SK-N-MC (cell line): ENCODE measurements at regions not wholly inside any gene's neighbourhood (a gene's known extent, or its start where the extent isn't known, plus 50 kb on each side); places are given as distances from the start of the nearest gene placed in this dataset.

Experiments
- DNase-seq: peaks from one replicate; pipeline ENCODE4 v3.0.0-alpha.2; 2011; ENCODE audit warnings: low read depth, low spot score
- H3K27ac ChIP-seq: fragments of 200-600 bp; sonication (generic); 2 replicates; pipeline ENCODE4 v1.5.1; 2016; ENCODE audit warnings: mixed run types
- H3K36me3 ChIP-seq: fragments of 200-600 bp; sonication (generic); 2 replicates; pipeline ENCODE4 v1.6.1; 2017; ENCODE audit warnings: antibody characterized with exemption, low read length, mixed read lengths; ENCODE audit not compliant: insufficient read depth
- H3K4me3 ChIP-seq: fragments of 200-600 bp; sonication (generic); 2 replicates; pipeline ENCODE4 v1.5.1; 2016
- H3K9ac ChIP-seq: fragments of 200-600 bp; sonication (generic); 2 replicates; pipeline ENCODE4 v1.8.0; 2017; ENCODE audit warnings: mixed run types, mixed read lengths; ENCODE audit not compliant: insufficient read length
- H3K9me3 ChIP-seq: fragments of 200-600 bp; sonication (generic); 2 replicates; pipeline ENCODE4 v1.6.1; 2017; ENCODE audit warnings: low read depth, mild to moderate bottlenecking, antibody characterized with exemption, low read length, moderate library complexity, mixed read lengths
- EZH2 ChIP-seq: fragments of 200-600 bp; sonication (generic); IDR thresholded peaks from one replicate; pipeline ENCODE4 v1.6.1; 2017; ENCODE audit warnings: antibody characterized with exemption
- FOXP2 ChIP-seq: optimal IDR thresholded peaks from 2 replicates; pipeline ENCODE3; 2011; ENCODE audit warnings: mild to moderate bottlenecking, moderate library complexity; ENCODE audit not compliant: insufficient read depth; ENCODE audit errors: extremely low read length, control extremely low read depth
- POLR2AphosphoS5 ChIP-seq: IDR thresholded peaks from 2 replicates; pipeline ENCODE4 v1.6.1; 2012; ENCODE audit warnings: mild to moderate bottlenecking, low read depth, low read length, borderline replicate concordance

DNA sequence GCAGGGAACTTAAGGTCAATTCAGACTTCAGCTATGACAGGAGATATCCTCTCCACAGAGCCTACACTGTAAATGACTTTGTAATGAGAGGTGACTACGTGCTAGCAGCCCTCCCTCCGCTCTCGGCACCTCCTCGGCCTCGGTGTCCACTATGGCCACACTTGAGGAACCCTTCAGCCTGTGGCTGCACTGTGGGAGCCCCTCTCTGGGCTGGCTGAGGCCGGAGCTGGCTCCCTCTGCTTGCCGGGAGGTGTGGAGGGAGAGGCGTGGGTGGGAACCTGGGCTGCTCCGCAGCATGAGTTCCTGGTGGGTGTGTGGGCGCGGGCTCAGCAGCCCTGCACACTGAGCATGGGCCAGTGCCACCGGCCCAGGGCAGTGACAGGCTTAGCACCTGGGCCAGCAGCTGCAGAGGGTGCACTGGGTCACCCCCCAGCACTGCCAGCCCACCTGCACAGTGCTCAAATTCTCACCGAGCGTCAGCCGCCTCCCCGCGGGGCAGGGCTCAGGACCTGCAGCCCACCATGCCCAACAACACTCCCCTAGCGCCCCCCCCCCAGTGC lies 137.6 kb upstream of the SPACA7 start:
- no peaks in the 10 kb centered on the region for H3K36me3 ChIP-seq
- DNase-seq, result no peak
- no peak for TF ChIP-seq EZH2
- TF ChIP-seq POLR2AphosphoS5, result no peak
- TF ChIP-seq FOXP2, result no peak
- no peak overlapping the region for H3K27ac ChIP-seq
- H3K4me3 ChIP-seq, result no peak overlapping the region
- no peaks in the 10 kb centered on the region for H3K9me3 ChIP-seq
- H3K9ac ChIP-seq, result no peak overlapping the region

DNA sequence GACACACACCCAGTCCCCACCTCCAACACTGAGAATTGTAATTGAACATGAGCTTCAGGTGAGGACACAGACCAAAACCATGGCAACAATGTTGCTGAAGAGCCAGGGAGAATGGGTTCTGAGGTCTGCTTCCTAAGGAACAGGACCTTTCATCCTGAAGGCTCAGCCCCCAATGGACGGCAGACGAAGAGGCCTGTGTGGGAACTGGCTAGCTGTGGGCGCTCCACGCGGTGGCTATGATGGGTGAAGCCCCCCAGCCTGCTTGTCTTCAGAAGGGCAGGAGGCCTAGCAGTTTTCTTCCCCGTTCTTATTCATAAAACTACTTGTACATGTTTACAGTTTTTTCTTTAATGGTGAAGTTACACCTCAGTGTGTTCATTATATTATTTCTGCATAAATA lies 136.1 kb upstream of the SPACA7 start:
- H3K4me3 ChIP-seq, result no peak overlapping the region
- H3K27ac ChIP-seq, result no peak overlapping the region
- H3K9me3 ChIP-seq, result no peaks in the 10 kb centered on the region
- H3K36me3 ChIP-seq, result no peaks in the 10 kb centered on the region
- TF ChIP-seq POLR2AphosphoS5, result no peak
- no peak for TF ChIP-seq EZH2
- no peak for TF ChIP-seq FOXP2
- DNase-seq, result no peak
- H3K9ac ChIP-seq, result no peak overlapping the region

DNA sequence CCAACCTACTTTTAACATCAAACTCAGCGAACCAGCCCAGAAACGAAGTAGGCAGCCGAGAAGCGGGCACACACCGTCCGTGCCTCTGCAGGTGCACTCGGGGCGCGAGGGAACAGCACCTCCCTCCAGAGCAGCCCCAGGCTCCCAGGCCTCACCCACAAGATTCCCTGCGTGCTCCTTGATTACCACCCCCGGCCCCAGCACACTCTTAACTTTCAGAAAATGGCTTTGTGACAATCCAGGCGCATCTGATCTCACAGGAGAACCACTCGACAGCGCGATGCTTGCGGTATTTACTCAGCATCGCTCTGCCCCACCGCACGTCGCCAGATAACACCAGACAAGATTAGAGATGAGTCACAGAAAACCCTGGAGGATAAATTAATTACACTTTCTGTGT lies 134.9 kb upstream of the SPACA7 start:
- no peaks in the 10 kb centered on the region for H3K36me3 ChIP-seq
- no peaks in the 10 kb centered on the region for H3K9me3 ChIP-seq
- no peak overlapping the region for H3K27ac ChIP-seq
- TF ChIP-seq FOXP2 (no peak), EZH2 (no peak), POLR2AphosphoS5 (no peak)
- H3K4me3 ChIP-seq, result no peak overlapping the region
- no peak overlapping the region for H3K9ac ChIP-seq
- no peak for DNase-seq

DNA sequence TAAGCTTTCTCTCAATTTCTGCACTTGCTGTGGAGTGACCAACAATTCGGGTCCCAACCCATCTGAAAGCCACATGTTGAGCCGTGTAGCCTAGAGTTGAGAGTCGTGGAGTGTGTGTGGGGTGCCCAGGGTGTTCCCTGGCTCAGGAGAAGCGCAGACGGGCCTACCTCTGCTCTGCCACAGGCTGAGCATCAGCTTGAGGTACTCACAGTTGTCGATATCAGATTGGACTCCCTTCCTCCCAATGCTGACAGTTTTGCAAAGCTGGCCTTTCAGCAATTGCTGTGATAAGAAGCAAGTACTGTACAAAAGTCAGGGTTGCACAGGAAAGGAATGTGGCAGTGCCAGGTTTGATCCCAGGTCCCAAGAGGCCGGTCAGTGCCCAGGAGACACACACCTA lies 133.4 kb upstream of the SPACA7 start:
- H3K27ac ChIP-seq, result no peak overlapping the region
- no peak for DNase-seq
- TF ChIP-seq POLR2AphosphoS5 (no peak), FOXP2 (no peak), EZH2 (no peak)
- H3K9me3 ChIP-seq, result no peaks in the 10 kb centered on the region
- no peak overlapping the region for H3K9ac ChIP-seq
- H3K36me3 ChIP-seq, result no peaks in the 10 kb centered on the region
- H3K4me3 ChIP-seq, result no peak overlapping the region

DNA sequence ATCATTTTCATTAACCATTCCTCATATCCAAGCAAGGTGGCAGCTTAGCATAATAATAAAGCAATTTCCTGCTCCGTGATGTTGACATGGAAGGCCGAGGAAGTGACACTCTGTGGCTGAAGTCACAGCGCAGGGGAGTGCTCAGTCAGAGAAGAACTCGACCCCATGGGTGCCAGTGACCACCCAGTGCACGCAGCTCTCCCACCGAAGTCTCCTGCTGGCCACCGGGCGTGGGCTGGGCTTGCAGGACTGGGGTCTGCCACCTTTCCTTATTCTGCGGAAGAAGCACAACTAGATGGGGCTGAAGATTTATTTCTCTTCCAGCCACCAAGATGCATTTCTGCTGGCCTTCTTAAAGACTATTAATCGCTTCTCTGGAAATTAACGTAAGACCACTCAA lies 132.1 kb upstream of the SPACA7 start:
- no peak overlapping the region for H3K27ac ChIP-seq
- H3K36me3 ChIP-seq, result no peaks in the 10 kb centered on the region
- H3K9me3 ChIP-seq, result no peaks in the 10 kb centered on the region
- TF ChIP-seq EZH2, result no peak
- TF ChIP-seq POLR2AphosphoS5, result no peak
- TF ChIP-seq FOXP2, result no peak
- DNase-seq, result no peak
- no peak overlapping the region for H3K9ac ChIP-seq
- no peak overlapping the region for H3K4me3 ChIP-seq

DNA sequence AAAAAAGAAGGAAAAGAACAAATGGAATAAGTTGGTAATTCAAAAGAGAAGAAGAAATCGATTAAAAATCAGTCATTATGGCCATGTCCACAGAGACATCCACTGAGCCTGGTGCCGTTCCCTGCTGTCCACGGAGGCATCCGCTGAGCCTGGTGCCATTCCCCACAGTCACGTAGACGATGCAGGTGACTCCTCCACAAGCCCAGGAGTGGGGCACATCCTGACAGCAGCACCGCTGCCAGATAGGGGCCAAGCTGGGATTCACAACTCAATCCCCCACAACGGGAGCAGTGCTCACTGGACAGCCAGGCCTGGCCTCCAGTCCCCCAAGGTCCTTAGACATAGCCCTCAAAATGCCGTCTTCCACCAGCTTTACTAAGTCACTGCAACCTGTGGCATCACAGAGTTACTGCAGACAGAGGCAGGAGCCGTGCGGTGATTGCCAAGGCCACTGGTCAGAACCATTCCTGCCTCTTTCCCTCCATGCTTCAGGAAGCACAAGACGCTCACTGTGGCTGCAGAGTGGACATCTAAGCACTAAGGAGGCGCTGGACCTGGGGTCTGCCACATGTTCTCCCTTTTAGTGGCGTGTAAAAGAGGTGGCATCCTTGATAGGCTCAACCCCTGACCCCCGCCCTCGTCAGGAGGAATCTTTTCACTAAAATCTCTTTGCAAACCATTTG lies 131.5 kb upstream of the SPACA7 start:
- Histone ChIP-seq H3K27ac (no peak overlapping the region), H3K9ac (no peak overlapping the region), H3K9me3 (no peaks in the 10 kb centered on the region), H3K4me3 (no peak overlapping the region), H3K36me3 (no peaks in the 10 kb centered on the region)
- no peak for DNase-seq
- TF ChIP-seq EZH2 (no peak), POLR2AphosphoS5 (no peak)

DNA sequence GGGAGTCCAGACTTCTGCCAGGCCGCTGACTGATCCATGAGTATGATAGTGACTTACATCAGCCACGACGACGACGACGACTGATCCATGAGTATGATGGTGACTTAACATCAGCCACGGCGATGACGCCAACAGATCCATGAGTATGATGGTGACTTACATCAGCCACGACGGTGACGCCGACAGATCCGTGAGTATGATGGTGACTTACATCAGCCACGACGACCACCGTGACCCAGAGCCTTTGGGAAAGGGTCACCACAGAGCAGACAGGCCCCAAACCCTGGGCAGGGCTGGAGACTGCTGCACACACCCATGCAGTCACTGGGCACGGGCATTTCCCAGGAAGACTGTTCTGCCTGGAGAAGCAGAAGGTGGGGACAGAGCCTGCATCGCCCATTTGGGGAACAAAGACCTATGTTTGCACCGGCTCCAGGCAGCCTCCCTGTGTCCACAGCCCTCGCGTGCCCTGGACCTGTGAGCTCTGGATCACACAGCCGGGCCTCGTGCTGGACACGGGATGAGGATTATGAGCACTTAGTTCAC lies 130.9 kb upstream of the SPACA7 start:
- H3K36me3 ChIP-seq, result no peaks in the 10 kb centered on the region
- H3K27ac ChIP-seq, result no peak overlapping the region
- H3K9ac ChIP-seq, result no peak overlapping the region
- no peaks in the 10 kb centered on the region for H3K9me3 ChIP-seq
- no peak overlapping the region for H3K4me3 ChIP-seq
- TF ChIP-seq EZH2, result no peak
- TF ChIP-seq FOXP2, result no peak
- TF ChIP-seq POLR2AphosphoS5, result no peak
- no peak for DNase-seq

DNA sequence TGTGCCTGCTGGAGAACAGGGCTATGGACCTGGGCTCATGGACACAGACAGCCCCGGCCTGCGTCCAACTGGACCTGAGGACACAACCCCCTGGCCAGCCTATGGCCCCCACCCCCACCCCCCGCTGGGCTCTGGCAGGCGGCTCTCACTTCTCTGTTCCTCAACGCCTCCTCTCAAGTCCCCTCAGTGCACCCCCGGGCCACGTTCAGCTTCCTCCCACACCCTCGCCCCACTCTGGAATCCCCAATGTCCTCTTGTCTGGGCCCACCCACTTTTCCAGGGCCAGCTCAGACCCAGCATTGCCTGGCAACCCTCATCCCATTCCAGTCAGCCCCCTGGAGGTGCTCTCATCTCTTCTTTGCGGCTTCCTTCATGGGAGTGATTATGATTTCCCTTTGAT lies 130.2 kb upstream of the SPACA7 start:
- DNase-seq, result no peak
- Histone ChIP-seq H3K4me3 (no peak overlapping the region), H3K9me3 (no peaks in the 10 kb centered on the region), H3K27ac (no peak overlapping the region), H3K36me3 (no peaks in the 10 kb centered on the region), H3K9ac (no peak overlapping the region)
- TF ChIP-seq POLR2AphosphoS5 (no peak), EZH2 (no peak), FOXP2 (no peak)
